Lower leg skin (tissue), 3 donors: ENCODE measurements at regions not wholly inside any gene's neighbourhood (a gene's known extent, or its start where the extent isn't known, plus 50 kb on each side); places are given as distances from the start of the nearest gene placed in this dataset.

Experiments used
- POLR2A ChIP-seq, 2 donors: fragments of 450-650 bp; IDR thresholded peaks; one replicate each; pipeline ENCODE4 v1.6.1; 2016 to 2017; ENCODE audit warnings: antibody characterized with exemption in 2 of 2, mild to moderate bottlenecking in 1 of 2, moderate library complexity in 1 of 2
- TF ChIP-seq, protein P1 (sequence below), 3 donors: fragments of 450-650 bp; IDR thresholded peaks; one replicate each; pipeline ENCODE4 v1.5.1; 2016; ENCODE audit warnings: antibody characterized with exemption in 3 of 3, mild to moderate bottlenecking in 3 of 3, moderate library complexity in 2 of 3

GRCh38 chr3:24040311-24040710 is 95.2 kb downstream of the NR1D2 start:
- TF ChIP-seq, protein P1, sequence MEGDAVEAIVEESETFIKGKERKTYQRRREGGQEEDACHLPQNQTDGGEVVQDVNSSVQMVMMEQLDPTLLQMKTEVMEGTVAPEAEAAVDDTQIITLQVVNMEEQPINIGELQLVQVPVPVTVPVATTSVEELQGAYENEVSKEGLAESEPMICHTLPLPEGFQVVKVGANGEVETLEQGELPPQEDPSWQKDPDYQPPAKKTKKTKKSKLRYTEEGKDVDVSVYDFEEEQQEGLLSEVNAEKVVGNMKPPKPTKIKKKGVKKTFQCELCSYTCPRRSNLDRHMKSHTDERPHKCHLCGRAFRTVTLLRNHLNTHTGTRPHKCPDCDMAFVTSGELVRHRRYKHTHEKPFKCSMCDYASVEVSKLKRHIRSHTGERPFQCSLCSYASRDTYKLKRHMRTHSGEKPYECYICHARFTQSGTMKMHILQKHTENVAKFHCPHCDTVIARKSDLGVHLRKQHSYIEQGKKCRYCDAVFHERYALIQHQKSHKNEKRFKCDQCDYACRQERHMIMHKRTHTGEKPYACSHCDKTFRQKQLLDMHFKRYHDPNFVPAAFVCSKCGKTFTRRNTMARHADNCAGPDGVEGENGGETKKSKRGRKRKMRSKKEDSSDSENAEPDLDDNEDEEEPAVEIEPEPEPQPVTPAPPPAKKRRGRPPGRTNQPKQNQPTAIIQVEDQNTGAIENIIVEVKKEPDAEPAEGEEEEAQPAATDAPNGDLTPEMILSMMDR (IDR thresholded peaks at IDR 0.05) = no peak
- no peak for TF ChIP-seq POLR2A (IDR thresholded peaks at IDR 0.05)
